GM12873 (cell line): ENCODE measurements at regions not wholly inside any gene's neighbourhood (a gene's known extent, or its start where the extent isn't known, plus 50 kb on each side); places are given as distances from the start of the nearest gene placed in this dataset.

Experiments
- CTCF ChIP-seq: IDR thresholded peaks from 2 replicates; pipeline ENCODE4 v1.5.1; 2012; ENCODE audit warnings: low read depth, mild to moderate bottlenecking, moderate library complexity, low read length, control low read depth; ENCODE audit not compliant: insufficient read depth; ENCODE audit errors: missing control alignments

GRCh38 chr17:22278302-22279275 is 586.3 kb downstream of the KCNJ18 start:
- no peak for TF ChIP-seq CTCF

GRCh38 chr17:22286337-22287041 is 594.2 kb downstream of the KCNJ18 start:
- no peak for TF ChIP-seq CTCF

GRCh38 chr17:22300177-22300576 is 607.9 kb downstream of the KCNJ18 start:
- TF ChIP-seq CTCF = no peak

- no peak for TF ChIP-seq CTCF
Measured at GRCh38 chr17:22300731-22301352, 608.5 kb downstream of the KCNJ18 start.

GRCh38 chr17:22301353-22301745 is 609.0 kb downstream of the KCNJ18 start:
- TF ChIP-seq CTCF = no peak

GRCh38 chr17:22303096-22303495 is 610.8 kb downstream of the KCNJ18 start:
- no peak for TF ChIP-seq CTCF

GRCh38 chr17:22303865-22304264 is 611.5 kb downstream of the KCNJ18 start:
- no peak for TF ChIP-seq CTCF
